ENCODE measurements at regions not wholly inside any gene's neighbourhood (a gene's known extent, or its start where the extent isn't known, plus 50 kb on each side); places are given as distances from the start of the nearest gene placed in this dataset.
"Not testable (repeated sequence)": the region's sequence is repeated elsewhere in the genome, so short reads cannot be mapped to it uniquely, and the experiment has no call there.

DNA sequence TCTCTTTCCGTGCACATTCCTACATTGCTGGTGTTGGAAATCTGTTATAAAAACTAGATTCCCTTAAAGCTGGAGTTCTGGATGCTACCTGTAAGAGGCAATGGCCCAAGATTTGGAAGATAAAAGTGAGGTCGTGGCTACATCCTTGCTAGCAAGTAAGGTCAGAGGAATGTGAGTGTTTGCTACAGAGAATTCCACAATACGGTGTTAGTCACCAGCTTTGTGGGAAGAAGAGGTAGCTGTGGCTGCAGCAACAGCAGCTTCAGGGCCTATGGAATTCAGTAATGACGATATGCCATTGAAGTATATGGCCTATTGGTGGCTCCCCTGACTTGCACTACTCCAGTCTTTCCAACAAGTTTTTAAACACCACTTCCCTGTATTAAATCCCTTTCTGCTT lies 227.7 kb upstream of the TMEM260 start:
- TF ChIP-seq ZFX (IDR thresholded peaks at IDR 0.05; ENCODE audit: borderline replicate concordance) = no peak
- TF ChIP-seq, protein P1, sequence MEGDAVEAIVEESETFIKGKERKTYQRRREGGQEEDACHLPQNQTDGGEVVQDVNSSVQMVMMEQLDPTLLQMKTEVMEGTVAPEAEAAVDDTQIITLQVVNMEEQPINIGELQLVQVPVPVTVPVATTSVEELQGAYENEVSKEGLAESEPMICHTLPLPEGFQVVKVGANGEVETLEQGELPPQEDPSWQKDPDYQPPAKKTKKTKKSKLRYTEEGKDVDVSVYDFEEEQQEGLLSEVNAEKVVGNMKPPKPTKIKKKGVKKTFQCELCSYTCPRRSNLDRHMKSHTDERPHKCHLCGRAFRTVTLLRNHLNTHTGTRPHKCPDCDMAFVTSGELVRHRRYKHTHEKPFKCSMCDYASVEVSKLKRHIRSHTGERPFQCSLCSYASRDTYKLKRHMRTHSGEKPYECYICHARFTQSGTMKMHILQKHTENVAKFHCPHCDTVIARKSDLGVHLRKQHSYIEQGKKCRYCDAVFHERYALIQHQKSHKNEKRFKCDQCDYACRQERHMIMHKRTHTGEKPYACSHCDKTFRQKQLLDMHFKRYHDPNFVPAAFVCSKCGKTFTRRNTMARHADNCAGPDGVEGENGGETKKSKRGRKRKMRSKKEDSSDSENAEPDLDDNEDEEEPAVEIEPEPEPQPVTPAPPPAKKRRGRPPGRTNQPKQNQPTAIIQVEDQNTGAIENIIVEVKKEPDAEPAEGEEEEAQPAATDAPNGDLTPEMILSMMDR (IDR thresholded peaks at IDR 0.05) = no peak

DNA sequence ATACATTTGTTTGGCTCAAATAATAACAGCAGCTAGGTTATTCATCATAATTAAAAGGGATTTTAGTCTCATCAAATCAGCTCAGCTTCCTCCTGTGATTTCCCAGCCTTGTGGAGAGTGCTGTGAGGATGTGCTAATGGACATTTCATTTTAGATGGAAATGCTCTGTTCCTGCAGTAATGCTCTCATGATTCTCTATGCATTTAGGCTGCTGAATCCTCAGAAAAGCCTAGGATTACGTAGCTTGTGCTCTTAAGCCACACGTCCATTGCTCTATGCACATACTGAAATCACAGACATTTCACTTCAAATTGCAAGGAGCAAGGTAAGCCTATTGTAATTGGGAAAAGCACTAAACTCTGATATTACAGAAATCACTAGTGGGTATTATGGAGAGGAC lies 226.6 kb upstream of the TMEM260 start:
- H3K27ac ChIP-seq = no peak overlapping the region
- TF ChIP-seq ZFX (IDR thresholded peaks at IDR 0.05; ENCODE audit: borderline replicate concordance) = no peak
- TF ChIP-seq, protein P1 (IDR thresholded peaks at IDR 0.05) = no peak

More for the DNA sequence above, 227.7 kb upstream of the TMEM260 start:
- no peak overlapping the region for H3K27ac ChIP-seq

DNA sequence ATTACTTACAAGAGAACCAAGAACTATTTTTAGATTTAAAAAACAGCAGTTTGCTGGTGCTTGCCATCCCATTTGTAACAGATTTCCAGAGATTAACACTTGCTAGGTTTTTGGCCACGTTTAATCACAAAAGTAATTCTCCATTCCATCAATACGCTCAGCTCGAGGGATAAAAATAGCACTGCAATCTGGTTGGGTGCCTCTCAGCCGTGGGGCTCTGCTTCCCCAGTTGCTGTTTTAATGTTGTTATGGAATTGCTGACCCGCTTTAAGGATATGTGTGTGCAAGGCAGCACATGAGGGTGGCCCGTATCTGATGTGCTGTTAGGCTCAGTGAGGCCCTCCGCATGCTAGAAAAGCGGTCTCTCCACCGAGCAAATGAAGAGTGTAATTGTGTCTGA lies 222.2 kb upstream of the TMEM260 start:
- TF ChIP-seq, protein P1 (IDR thresholded peaks at IDR 0.05) = no peak
- no peak for TF ChIP-seq ZFX (IDR thresholded peaks at IDR 0.05; ENCODE audit: borderline replicate concordance)
- H3K27ac ChIP-seq = no peak overlapping the region

DNA sequence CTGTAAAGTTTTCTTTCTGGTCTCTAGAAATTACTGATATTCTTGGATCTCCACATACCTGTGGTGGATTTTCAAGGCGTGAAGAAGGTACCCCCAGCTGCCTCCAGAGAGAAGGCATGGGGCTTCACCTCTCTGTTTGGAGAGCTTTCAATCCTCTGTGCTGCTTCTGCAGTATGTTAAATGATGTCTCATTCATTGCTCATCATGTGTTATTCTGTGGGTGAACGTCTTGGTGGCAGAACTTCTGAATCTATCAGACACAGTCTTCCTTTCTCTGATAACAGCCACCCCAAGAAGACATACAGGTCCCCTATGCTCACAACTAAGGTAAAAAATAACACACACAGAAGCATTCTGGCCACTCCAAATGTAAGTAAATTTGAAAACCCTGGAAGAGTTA lies 221.3 kb upstream of the TMEM260 start:
- H3K27ac ChIP-seq = no peak overlapping the region
- TF ChIP-seq, protein P1 (IDR thresholded peaks at IDR 0.05) = no peak
- TF ChIP-seq ZFX (IDR thresholded peaks at IDR 0.05; ENCODE audit: borderline replicate concordance) = no peak

DNA sequence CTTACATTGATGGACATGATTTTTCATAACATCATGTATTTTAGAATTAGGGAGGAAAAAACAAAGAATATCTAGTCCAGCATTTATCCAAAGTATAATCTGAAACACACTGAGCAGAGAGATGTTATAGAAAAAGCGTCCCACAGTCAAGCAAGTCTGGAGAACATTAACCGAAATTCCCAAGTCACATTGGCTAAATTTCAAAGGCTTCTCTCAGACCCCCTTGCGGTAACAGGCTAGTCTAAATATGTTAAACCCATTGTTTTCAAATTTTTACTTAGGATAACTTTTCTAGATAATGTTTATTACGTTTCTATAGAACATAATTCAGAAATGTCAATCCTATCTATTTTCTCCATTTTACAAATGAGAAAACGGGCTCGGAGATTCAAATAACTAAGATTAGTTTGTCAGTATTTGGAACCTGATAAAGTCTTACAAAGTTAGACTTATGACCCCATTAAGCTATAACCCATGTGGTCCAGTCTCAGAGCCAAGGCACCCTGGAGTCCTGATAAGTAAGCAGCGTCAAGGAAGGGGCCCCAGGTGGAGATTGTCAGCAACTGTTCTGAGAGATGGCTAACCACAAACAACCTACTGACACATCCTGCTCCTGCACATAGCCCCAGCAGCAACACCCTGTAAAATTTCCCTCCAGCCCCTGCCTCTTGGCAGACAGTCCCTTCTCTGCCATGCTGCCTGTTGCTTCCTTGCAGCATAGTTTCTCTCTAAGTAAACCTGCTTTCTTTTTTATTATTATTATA lies 220.6 kb upstream of the TMEM260 start:
- no peak overlapping the region for H3K27ac ChIP-seq
- TF ChIP-seq, protein P1 (IDR thresholded peaks at IDR 0.05) = no peak
- TF ChIP-seq ZFX (IDR thresholded peaks at IDR 0.05; ENCODE audit: borderline replicate concordance) = no peak

DNA sequence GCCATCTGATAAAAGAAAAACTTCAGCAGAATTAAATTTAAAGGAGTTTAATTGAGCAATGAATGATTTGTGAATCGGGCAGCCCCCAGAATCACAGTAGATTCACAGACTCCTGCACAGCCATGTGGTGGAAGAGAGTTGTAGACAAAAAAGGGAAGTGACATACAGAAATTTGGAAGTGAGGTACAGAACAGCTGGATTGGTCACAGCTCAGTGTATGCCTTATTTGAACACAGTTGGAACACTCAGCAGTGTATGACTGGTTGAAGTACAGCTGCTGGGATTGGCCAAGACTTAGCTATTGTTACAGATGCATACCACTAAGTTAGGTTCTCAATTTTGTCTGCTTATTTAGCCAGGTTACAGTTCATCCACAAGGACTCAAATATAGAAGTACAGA lies 213.9 kb upstream of the TMEM260 start:
- H3K27ac ChIP-seq = not testable (repeated sequence)

DNA sequence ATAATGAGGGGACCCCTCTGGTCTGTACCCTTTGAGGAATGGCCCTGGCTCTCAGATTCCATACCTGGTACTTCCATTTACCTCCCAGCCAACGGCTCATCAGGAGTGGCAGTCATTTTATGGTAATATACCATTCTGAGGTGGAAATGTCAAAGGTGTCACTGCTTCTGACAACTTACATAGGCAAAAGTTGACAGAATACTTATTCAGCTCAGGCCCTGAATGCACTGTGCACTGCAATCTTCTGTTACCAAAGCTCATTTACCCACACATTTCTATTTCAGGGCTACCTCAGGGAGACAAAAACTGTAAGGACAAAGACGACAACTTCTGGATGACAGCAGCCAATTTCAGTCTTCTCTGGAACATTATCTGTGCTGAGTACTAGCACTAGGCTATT lies 212.2 kb upstream of the TMEM260 start:
- TF ChIP-seq, protein P1 (IDR thresholded peaks at IDR 0.05) = no peak
- no peak for TF ChIP-seq ZFX (IDR thresholded peaks at IDR 0.05; ENCODE audit: borderline replicate concordance)
- no peak overlapping the region for H3K27ac ChIP-seq

DNA sequence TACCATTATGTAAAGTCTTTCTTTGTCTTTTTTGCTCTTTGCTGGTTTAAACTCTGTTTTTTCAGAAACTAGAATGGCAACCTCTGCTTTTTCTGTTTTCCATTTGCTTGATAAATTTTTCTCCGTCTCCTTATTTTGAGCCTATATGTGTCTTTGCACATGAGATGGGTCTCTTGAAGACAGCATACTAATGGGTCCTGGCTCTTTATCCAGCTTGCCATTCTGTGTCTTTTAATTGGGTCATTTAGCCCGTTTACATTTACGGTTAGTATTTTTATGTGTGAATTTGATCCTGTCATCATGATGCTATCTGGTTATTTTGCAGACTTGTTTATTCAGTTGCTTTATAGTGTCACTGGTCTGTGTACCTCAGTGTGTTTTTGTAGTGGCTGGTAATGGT lies 207.9 kb upstream of the TMEM260 start:
- TF ChIP-seq, protein P1 (IDR thresholded peaks at IDR 0.05) = no peak
- TF ChIP-seq ZFX (IDR thresholded peaks at IDR 0.05; ENCODE audit: borderline replicate concordance) = no peak

More for the DNA sequence above, 207.9 kb upstream of the TMEM260 start:
- no peak overlapping the region for H3K27ac ChIP-seq
